NCI-H82 treated with DMSO at 0.1 percent for 48 hours (cell line): ENCODE measurements at regions not wholly inside any gene's neighbourhood (a gene's known extent, or its start where the extent isn't known, plus 50 kb on each side); places are given as distances from the start of the nearest gene placed in this dataset.

Experiments used
- DNase-seq: peaks from one replicate; lab custom pipeline; 2025; ENCODE audit not compliant: unreplicated experiment; lab: John Stamatoyannopoulos, UW

DNA sequence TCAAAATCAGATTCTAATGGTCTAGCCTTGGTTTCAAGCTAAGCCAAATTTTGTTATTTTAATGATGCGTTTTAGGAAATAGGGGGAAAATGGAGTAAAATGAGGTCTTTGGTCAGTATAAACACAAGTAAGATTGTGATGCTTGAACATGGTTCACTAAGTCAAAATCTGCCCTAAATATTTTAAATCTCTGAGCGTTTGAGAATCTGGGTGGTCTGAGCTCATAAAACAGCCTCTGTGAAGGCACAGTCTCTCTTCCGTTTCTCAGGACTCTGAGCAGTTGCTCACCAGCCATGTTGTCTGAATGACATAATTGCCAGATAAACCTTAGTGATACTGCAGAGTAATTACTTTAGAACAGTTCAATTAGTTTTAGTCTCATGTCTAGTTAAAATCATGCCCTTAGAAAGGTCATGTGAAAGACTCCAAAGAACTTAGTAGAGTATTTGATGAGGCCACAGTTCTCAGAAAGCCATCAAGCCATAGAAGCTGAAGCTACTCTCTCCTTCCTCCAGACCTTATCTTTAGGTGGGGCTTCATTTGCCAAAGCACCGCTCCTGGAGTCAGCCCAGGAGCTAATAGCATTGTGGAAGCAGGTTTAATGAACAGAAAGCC lies 257.1 kb upstream of the MAP3K1 start:
- no peak for DNase-seq

GRCh38 chr5:56557198-56557597 lies 258.2 kb upstream of the MAP3K1 start:
- DNase-seq, result no peak

- DNase-seq, result no peak
Observed at GRCh38 chr5:56552612-56553268, 262.6 kb upstream of the MAP3K1 start.

- DNase-seq, result no peak
Observed at GRCh38 chr5:56550227-56550626, 265.1 kb upstream of the MAP3K1 start.

DNA sequence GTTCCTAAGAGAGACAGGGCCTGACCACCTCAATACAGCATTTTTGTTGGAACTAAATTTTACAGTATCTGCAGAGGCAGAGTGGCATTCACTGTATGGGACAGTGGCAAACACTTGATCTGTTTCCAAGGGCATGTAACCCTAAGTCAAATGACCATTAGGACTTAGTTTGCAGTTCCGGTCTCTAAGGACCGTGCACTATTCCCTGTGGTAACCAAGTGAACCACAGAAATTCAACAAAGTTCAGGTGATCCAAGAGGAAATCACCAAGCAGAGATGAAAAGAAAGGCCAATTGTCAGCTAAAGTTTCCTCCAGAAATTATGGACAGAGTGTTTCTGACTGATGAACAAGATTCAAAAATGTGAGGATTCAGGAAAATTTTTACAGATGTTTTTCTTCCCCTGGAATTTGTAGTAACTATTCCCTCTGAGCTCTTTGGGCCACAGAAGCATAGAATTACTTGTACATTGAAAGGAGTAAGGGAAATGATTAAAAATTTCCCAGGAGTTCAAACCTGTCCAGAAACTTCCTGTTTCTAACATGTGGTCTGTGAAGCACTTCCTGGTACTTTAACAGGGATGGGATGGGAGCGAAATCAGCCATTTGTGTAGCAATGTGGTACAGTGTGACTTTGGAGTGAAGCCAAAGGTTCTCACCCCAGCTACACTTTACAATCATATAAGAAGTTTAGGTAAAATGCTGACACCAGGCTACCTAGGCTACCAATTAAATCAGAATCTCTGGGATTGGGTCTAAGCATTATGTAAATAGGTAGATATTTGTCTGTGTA lies 266.1 kb upstream of the MAP3K1 start:
- DNase-seq, result no peak

GRCh38 chr5:56545016-56545415 lies 270.3 kb upstream of the MAP3K1 start:
- no peak for DNase-seq

DNA sequence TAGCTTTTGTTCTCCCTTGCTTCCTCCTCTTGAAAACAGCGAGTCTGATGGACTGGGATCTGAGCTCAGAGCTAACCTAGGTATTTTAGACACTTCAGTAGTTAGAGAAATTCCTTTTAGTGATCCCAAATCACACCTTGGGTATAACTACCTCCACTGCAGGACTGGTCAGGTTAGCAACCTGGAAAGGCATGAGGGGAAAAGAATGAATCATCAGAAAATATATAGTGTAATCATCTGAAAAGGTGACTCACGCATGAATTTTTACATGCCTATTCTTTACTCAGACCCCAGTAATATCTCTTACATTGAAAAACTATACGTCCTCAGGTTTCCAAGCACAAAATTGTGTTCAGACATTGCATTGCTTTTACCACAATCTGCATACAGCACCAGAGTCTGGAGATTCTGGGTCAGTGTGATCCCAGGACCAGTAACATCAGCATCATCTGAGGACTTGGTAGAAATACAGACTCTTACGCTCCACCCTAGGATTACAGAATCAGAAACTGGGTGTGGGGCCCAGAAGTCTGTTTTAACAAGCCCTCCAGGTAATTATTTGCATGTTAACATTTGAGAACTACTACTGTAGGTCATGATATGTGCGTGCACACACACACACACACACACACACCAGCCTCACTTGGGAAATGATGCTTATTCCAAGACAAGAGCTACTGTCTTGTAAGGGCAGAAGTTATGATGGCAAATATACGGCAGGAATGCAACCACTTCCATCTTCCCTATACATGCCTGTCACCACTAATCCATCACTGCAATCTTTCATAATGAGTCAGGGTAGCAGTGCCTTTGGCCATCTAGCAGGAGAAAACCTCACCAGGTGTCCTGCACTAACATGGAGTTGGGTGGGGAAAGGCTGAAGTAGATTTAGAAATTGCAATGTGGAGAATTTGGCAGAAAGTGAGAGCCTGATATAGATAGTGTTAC lies 271.6 kb upstream of the MAP3K1 start:
- no peak for DNase-seq

- DNase-seq, result no peak
Observed at GRCh38 chr5:56540266-56540665, 275.1 kb upstream of the MAP3K1 start.

- DNase-seq, result no peak
Observed at GRCh38 chr5:56538580-56538979, 276.8 kb upstream of the MAP3K1 start.

GRCh38 chr5:56535347-56535746 lies 280.0 kb upstream of the MAP3K1 start:
- no peak for DNase-seq

DNA sequence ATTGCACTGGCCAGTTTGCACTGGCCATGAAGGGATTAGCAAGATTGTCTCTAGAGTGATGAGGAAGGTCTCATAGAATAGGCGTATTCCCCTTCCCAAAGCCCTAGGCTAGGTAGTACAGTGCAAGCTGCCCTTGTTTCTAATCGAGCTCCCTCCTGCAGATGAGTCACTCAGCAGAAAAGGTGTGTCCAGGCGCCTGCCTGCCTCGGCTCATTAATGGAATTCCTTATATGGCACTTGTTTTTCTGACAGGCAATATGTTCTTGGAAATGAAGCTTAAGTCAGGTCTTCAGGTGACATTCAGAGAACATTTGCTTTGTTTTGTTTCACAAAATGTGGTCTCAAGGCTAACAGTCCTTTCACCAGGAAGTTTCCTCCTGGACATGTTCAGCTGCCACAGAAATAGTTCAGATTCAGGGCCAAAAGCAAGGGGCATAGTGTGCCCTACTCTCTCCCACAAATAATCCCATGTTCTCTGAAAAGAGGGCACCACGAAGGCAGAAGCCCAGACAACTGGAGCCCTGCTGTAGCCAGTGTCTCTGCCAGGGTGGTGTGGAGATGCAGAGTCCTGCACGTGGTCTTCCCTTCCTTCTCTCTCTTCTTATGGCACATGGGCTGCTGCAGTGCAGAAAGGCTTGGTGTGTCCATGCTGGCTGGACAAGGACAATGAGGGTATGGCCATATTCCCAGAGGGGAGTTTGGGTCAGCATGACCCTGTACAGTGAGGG lies 281.1 kb upstream of the MAP3K1 start:
- DNase-seq, result no peak

DNA sequence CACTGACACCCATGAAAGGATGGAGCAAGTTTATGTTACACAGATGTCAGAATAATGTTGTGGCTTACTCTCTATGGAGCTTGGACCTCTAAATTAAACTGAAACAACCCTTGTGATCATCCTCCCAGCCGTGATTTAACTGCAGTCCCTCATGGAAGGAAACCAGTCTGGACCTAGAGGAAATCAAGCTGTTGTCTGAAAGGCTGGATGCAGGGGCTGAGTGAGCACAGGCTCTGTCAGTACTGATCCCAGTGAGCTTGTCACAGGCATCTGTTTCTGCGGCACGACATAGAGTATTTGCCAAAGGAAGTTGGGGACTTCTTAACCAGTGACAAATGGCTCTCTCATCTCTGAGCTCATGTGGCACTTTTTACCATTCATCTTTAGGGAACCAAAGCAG lies 282.9 kb upstream of the MAP3K1 start:
- DNase-seq, result no peak

DNA sequence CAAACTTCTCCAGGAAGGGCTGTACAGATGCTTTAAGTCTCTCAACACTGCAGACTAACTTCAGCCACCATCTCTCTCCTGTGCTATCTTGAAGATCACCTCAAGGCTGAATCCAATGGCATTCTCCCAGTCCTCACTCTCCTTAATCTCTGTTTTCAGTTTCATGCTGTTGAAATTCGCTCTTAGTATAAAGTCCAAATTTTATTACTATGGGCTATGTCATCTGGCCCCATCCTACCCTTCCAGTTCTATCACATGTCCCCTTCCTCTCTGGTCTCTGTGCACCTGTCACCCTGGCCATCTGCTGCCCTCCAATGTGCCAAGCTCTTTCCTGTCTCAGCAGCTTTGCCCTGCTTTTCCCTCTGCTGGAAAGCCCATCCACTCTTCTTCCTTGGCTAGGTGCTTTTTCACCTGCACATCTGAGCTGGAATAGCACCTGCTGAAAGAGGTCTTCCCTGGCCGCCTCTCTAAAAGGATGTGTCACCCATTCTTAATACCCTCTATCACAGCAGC lies 284.7 kb upstream of the MAP3K1 start:
- no peak for DNase-seq

DNA sequence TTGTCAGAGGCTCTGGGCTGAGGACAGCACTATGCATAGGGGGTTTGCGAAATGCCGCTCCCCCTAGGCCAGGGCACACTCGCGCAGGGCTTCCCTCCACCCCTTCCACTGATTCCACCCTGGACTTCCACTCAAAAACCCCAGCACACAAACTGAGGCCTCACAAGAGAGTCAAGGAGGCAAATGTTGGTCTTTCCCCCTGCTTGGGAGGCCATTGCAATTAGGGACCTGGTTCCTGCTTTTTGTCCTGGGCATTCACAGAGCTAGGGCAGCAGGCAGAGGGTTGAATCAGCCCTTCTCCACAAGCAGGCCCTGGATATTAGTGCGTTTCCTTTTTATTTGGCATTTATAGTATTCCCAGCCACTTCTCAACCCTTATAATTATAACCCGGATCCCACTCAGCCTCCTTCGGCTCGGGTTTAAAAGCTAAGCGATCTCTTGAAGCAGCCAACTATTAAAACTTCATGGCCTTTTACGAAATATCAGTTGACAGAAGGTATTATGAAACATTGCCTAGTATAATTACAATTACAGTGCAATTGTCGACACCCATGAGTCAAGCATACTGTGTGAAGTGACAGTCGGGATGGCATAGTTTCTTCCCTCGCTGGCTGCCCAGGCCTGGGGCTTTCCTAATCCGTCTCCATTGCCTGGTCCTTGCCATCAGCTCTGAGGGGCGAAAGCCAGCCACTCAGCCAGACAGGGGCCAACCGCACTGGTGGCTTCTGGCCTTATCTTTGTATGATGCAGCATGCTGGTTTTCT lies 285.5 kb upstream of the MAP3K1 start:
- no peak for DNase-seq

DNA sequence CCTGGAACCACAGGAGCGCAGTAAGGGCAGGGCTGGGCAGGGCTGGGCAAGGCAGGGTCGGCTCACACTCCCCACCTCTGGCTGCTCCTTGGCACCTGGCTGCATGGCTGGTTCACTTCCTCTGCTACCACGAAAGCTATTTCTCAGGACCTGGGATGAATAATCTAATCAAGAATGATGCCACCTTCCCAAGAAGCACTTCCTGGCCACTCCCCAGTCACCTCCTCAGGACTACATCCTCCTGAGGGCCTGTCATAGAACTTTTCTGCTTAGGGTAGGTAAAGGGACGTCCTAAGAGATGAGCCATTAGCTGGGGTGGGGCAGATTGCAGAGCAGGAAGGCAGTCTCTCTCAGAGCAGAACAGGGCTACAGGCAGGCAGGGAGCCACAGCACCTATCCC lies 288.2 kb upstream of the MAP3K1 start:
- DNase-seq, result no peak

- DNase-seq, result no peak
Observed at GRCh38 chr5:56525113-56525512, 290.2 kb upstream of the MAP3K1 start.

- DNase-seq, result no peak
Observed at GRCh38 chr5:56523790-56524575, 290.9 kb upstream of the ANKRD55 start.

- no peak for DNase-seq
Observed at GRCh38 chr5:56522960-56523359, 289.8 kb upstream of the ANKRD55 start.

- DNase-seq, result no peak
Observed at GRCh38 chr5:56522169-56522568, 289.0 kb upstream of the ANKRD55 start.
